Gastroesophageal sphincter (tissue), 4 donors: ENCODE measurements at regions not wholly inside any gene's neighbourhood (a gene's known extent, or its start where the extent isn't known, plus 50 kb on each side); places are given as distances from the start of the nearest gene placed in this dataset.
"Not testable (repeated sequence)": the region's sequence is repeated elsewhere in the genome, so short reads cannot be mapped to it uniquely, and the experiment has no call there.

Source experiments
- ATAC-seq: fragments of 150-250 bp; one replicate; pipeline ENCODE4 v1.9.1; 2016; ENCODE audit warnings: mild to moderate bottlenecking, moderate library complexity
- H3K27ac ChIP-seq, 4 donors: fragments of 200-600 bp; sonication (generic) in 3 of 4; 1 replicate in 3 of 4; 2 replicates in 1 of 4; pipeline ENCODE4 v1.5.1; 2016 to 2019
- H3K27me3 ChIP-seq: fragments of 200-600 bp; sonication (generic); one replicate; pipeline ENCODE4 v1.5.1; 2019
- H3K36me3 ChIP-seq, 2 donors: fragments of 200-600 bp; sonication (generic); one replicate each; pipeline ENCODE4 v1.5.1; 2019; ENCODE audit warnings: control low read depth in 1 of 2
- H3K4me1 ChIP-seq, 3 donors: fragments of 200-600 bp; sonication (generic); 1 replicate in 2 of 3; 2 replicates in 1 of 3; pipeline ENCODE4 v1.5.1; 2016 to 2019; ENCODE audit warnings: control low read depth in 2 of 3
- H3K4me3 ChIP-seq, 2 donors: fragments of 200-600 bp; sonication (generic); one replicate each; pipeline ENCODE4 v1.5.1; 2019; ENCODE audit warnings: mild to moderate bottlenecking in 1 of 2, moderate library complexity in 1 of 2
- H3K9me3 ChIP-seq, 3 donors: fragments of 200-600 bp; sonication (generic); one replicate each; pipeline ENCODE4 v1.5.1; 2017 to 2019; ENCODE audit warnings: control low read depth in 2 of 3
- EP300 ChIP-seq: sonication (generic); formaldehyde crosslinking; IDR thresholded peaks from one replicate; pipeline ENCODE4 v1.6.1; 2017; ENCODE audit warnings: antibody characterized with exemption, mild to moderate bottlenecking
- POLR2A ChIP-seq, 2 donors: fragments of 450-650 bp; IDR thresholded peaks; one replicate each; pipeline ENCODE4 v1.6.1; 2017; ENCODE audit warnings: antibody characterized with exemption in 2 of 2, mild to moderate bottlenecking in 2 of 2, moderate library complexity in 1 of 2
- POLR2AphosphoS5 ChIP-seq: sonication (generic); formaldehyde crosslinking; IDR thresholded peaks from one replicate; pipeline ENCODE4 v1.6.1; 2017; ENCODE audit warnings: antibody characterized with exemption
- WGBS, 2 donors: methylation state at CpG; one replicate each; pipeline ENCODE4 v1.1.5; 2018; ENCODE audit warnings: low coverage in 1 of 2; 5-methylcytosine and 5-hydroxymethylcytosine counted together
- TF ChIP-seq, protein P1 (sequence below), 4 experiments: fragments of 200-600 bp in 2 of 4; fragments of 450-650 bp in 2 of 4; sonication (generic) in 1 of 4; IDR thresholded peaks; one replicate each; pipeline ENCODE4 v1.5.1; 2017 to 2019; ENCODE audit warnings: antibody characterized with exemption in 4 of 4, mild to moderate bottlenecking in 2 of 4, moderate library complexity in 2 of 4

DNA sequence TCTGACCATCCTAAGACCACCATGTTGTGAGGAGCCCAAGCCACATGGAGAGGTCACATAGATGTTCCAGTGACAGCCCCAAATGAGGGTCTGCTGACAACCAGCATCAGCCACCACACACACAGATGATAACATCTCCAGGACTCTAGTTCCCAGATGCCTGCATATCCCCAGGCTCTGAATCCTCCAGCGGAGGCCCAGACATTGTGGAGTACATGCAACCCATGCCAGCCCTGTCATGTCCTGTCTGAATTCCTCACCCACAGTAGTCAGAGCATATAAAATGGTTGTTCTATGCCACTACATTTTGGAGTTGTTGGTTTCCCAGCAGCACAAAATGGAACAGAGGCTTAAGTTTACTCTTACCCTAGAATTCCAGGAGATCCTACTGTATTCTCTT is 122.0 kb upstream of the SLC35G4 start:
- WGBS, 2 donors, result 80% methylated on average over 1 of the region's 1 CpG; no CpG with 5 or more reads in 1 of the 2 donors
- no peak for ATAC-seq
- TF ChIP-seq POLR2AphosphoS5 (no peak), EP300 (no peak), POLR2A (IDR thresholded peaks at IDR 0.05) (no peak)
- TF ChIP-seq, protein P1, sequence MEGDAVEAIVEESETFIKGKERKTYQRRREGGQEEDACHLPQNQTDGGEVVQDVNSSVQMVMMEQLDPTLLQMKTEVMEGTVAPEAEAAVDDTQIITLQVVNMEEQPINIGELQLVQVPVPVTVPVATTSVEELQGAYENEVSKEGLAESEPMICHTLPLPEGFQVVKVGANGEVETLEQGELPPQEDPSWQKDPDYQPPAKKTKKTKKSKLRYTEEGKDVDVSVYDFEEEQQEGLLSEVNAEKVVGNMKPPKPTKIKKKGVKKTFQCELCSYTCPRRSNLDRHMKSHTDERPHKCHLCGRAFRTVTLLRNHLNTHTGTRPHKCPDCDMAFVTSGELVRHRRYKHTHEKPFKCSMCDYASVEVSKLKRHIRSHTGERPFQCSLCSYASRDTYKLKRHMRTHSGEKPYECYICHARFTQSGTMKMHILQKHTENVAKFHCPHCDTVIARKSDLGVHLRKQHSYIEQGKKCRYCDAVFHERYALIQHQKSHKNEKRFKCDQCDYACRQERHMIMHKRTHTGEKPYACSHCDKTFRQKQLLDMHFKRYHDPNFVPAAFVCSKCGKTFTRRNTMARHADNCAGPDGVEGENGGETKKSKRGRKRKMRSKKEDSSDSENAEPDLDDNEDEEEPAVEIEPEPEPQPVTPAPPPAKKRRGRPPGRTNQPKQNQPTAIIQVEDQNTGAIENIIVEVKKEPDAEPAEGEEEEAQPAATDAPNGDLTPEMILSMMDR (IDR thresholded peaks at IDR 0.05), result no peak
- Histone ChIP-seq H3K27me3 (no peaks in the 10 kb centered on the region), H3K4me3 (no peak overlapping the region), H3K27ac (no peak overlapping the region), H3K36me3 (no peaks in the 10 kb centered on the region), H3K9me3 (no peaks in the 10 kb centered on the region), H3K4me1 (no peaks in the 10 kb centered on the region)

DNA sequence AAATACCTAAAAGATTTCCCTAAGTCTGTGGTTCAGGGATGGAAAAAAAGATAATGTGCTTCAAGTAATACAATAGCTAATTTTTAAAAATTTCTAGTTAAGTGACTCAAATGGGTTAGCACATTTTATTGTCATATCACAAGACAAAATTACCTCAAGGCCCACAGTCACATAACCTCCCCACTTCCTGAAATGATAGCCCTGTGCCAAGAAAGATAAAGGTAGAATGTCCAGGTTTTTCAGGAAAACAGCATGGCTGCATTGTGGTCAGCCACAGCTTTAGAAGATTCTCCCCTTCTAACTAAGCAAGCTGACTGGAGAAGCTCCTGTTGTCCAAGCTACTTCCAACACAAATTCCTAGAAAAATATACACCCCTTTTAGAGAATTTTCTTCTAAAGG is 127.1 kb upstream of the SLC35G4 start:
- TF ChIP-seq, protein P1 (IDR thresholded peaks at IDR 0.05), result no peak
- no peak for TF ChIP-seq POLR2A (IDR thresholded peaks at IDR 0.05)
- no peak for TF ChIP-seq EP300
- Histone ChIP-seq H3K4me3 (no peak overlapping the region), H3K36me3 (no peaks in the 10 kb centered on the region), H3K4me1 (no peaks in the 10 kb centered on the region), H3K27me3 (peaks cover 17% of the 10 kb centered on the region), H3K9me3 (no peaks in the 10 kb centered on the region), H3K27ac (no peak overlapping the region)
- ATAC-seq, result no peak

DNA sequence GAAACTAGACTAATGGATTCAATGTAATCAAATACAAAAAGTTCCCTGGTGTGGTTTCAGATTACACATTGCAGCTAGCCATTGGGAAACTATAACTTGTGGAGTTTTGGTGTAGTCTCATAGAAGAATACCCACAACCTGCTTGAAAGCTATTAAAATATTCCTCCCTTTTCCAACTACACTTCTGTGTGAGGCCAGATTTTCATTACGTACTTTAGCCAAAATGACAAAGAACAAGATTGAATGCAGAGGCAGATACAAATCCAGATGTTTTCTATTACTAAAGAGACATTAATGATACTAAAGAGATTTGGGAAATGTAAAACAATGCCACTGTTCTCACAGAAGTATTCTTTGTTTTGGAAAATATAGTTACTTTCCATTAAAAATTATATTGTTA is 128.7 kb upstream of the SLC35G4 start:
- Histone ChIP-seq H3K27me3 (peaks cover 17% of the 10 kb centered on the region), H3K27ac (no peak overlapping the region), H3K4me3 (no peak overlapping the region), H3K4me1 (no peaks in the 10 kb centered on the region), H3K9me3 (no peaks in the 10 kb centered on the region), H3K36me3 (no peaks in the 10 kb centered on the region)
- WGBS, 2 donors, result 44 to 56% methylated on average over 1 of the region's 1 CpG
- TF ChIP-seq POLR2AphosphoS5, result no peak
- TF ChIP-seq EP300, result no peak
- TF ChIP-seq POLR2A (IDR thresholded peaks at IDR 0.05), result no peak
- TF ChIP-seq, protein P1 (IDR thresholded peaks at IDR 0.05), result no peak
- no peak for ATAC-seq

DNA sequence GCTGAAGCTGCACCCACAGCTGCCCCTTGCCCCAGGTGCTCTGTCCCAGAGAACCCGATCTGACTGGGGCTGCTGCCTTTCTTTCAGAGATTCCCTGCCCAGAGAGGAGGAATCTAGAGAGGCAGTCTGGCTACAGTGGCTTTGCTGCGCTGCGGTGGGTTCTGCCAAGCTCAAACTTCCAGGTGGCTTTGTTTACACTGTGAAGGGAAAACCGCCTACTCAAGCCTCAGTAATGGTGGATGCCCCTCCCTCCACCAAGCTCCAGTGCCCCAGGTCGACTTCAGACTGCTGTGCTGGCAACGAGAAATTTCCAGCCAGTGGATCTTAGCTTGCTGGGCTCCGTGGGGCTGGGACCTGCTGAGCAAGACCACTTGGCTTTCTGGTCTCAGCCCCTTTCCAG is 130.4 kb upstream of the SLC35G4 start:
- not testable (repeated sequence) for H3K4me3 ChIP-seq, H3K4me1 ChIP-seq, H3K27ac ChIP-seq, ATAC-seq, H3K36me3 ChIP-seq
- H3K27me3 ChIP-seq, result peaks cover 17% of the 10 kb centered on the region
- no CpG with 5 or more reads among the region's 7 CpGs for WGBS, 2 donors
- peaks cover 0 to 10% (median 0%) of the 10 kb centered on the region in 3 donors for H3K9me3 ChIP-seq

DNA sequence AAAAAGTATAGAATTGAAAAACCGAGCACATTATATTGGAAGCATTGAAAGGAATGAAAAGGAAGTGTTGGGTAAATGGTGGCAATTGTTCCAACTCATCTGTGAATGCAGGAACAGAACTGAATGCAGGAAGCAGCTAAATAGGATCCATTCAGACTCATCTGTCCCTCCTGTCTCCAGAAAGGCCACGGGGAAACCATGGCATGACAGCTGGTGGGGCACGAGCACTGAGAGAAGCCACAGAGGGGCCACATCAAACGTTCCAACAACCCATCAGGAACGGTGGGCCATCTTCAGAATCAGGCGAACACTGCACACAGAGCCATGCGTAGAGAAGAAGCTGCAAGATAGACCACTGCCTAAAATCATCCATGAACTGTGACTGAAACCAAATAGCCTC is 138.5 kb upstream of the SLC35G4 start:
- Histone ChIP-seq H3K27ac (no peak overlapping the region), H3K4me3 (no peak overlapping the region), H3K4me1 (no peaks in the 10 kb centered on the region), H3K27me3 (no peaks in the 10 kb centered on the region), H3K36me3 (no peaks in the 10 kb centered on the region), H3K9me3 (peaks cover 0 to 16% (median 0%) of the 10 kb centered on the region in 3 donors)
- WGBS, 2 donors, result 71 to 72% methylated on average over 4 to 6 of the region's 7 CpGs
- TF ChIP-seq, protein P1 (IDR thresholded peaks at IDR 0.05), result no peak
- TF ChIP-seq POLR2A (IDR thresholded peaks at IDR 0.05) (no peak), EP300 (no peak), POLR2AphosphoS5 (no peak)
- no peak for ATAC-seq

DNA sequence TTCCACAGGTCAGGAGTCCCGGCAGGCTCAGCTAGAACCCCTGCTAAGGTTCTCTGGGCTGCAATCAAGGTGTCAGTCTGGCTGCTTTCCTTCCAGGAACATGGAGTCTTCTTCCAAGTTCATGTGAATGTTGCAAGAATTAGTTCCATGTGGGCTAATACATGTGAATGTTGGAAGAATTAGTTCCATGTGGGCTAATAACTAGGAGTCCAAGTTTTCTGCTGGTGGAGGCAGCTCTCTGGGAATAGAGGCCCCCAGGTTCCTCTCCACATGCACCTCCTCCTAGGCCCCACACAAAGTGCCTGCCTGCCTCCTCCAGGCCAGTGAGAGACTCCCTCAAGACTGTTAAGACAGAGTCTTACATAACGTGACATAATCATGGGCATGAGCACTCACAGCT is 140.8 kb upstream of the SLC35G4 start:
- no peak for ATAC-seq
- no peak overlapping the region for H3K27ac ChIP-seq
- no peak overlapping the region for H3K4me3 ChIP-seq
- H3K4me1 ChIP-seq, result no peaks in the 10 kb centered on the region
- H3K9me3 ChIP-seq, result peaks cover 0 to 1% (median 0%) of the 10 kb centered on the region in 3 donors
- TF ChIP-seq, protein P1 (IDR thresholded peaks at IDR 0.05), result no peak
- TF ChIP-seq EP300 (no peak), POLR2AphosphoS5 (no peak), POLR2A (IDR thresholded peaks at IDR 0.05) (no peak)
- 50 to 78% methylated on average over 1 to 2 of the region's 2 CpGs for WGBS, 2 donors
- H3K27me3 ChIP-seq, result no peaks in the 10 kb centered on the region
- H3K36me3 ChIP-seq, result no peaks in the 10 kb centered on the region
